ENCODE measurements at regions not wholly inside any gene's neighbourhood (a gene's known extent, or its start where the extent isn't known, plus 50 kb on each side); places are given as distances from the start of the nearest gene placed in this dataset.
"Not testable (repeated sequence)": the region's sequence is repeated elsewhere in the genome, so short reads cannot be mapped to it uniquely, and the experiment has no call there.

DNA sequence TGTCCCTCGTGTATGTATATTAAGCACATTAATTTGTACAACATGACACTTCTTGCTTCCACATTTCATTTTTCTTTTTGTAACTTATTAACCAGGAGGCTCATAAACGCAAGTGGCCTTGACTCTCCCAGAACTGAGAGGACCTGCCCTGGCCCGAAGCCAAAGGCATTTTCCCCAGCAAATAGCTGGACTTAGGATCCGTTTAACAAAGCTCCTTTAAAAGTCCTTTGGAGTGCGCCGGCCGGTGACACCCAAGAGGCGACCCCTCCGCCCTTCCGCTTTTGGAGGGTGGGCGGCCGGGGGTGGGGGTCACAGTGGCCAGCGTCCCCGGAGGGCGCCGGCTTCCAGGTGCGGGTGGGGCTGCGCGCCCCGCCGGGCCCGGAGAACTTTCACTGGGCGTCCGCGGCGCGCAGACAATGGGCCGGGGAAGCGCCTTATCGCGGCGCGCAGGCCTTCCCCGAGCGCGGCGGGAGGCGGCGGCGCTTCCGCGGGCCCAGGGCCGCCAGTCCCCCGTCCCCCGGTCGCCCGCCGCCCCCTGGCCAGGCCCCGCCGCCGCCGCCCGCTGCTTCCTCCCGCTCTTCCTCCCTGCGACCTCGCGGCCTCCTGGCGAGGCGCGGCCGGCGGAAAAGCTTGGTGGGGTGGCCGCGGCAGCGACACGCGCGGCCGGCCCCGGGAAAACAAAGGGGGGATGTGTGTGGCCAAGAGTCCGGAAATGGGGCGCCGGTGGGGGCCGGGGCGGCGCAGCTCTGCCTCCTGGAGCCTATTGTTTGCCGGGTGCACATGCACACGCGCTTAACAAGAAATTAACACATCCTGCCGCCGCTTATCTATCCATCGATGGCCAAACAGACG lies 613.4 kb downstream of the MCTP2 start:
- peak; percentile 81 for DNase-seq (ENCODE audit: low spot score)

GRCh38 chr15:94845390-94845716 lies 614.0 kb downstream of the MCTP2 start:
- DNase-seq (ENCODE audit: low spot score), result no peak

DNA sequence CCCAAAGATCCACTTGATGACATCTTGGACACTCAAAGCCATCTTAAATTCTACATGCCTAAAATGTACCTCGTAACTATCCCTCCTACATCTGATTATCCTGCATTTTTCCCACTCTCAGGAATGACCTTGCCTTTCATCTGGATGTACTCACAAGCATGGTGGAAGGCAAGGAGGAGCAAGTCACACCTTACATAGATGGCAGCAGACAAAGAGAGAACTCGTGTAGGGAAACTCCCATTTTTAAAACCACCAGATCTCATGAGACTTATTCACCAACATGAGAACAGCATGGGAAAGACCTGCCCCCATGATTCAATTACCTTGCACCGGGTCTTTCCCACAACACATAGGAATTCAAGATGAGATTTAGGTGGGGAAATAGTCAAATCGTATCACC lies 616.0 kb downstream of the MCTP2 start:
- no peak for DNase-seq (ENCODE audit: low spot score)

- DNase-seq (ENCODE audit: low spot score), result no peak
Observed at GRCh38 chr15:94848054-94848453, 616.7 kb downstream of the MCTP2 start.

DNA sequence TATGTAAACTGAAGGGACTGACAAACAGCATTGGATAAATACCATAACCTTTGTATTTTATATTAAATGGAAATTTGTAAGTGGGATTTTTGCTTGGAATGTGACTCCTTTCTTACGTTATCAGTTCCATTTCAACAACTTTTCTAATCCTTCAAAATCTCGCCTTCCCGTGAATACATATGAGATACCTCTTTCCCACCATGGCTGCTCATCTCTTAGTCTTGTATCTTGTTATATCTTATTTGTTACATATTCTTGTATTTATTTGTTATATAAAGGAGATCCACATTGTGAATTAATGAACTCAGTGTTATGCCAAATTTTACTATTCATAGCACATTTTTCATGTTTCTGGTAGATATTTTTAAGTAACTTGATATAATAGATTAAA lies 623.7 kb downstream of the MCTP2 start:
- DNase-seq (ENCODE audit: low spot score), result no peak

GRCh38 chr15:94855409-94856266 lies 624.3 kb downstream of the MCTP2 start:
- no peak for DNase-seq (ENCODE audit: low spot score)

DNA sequence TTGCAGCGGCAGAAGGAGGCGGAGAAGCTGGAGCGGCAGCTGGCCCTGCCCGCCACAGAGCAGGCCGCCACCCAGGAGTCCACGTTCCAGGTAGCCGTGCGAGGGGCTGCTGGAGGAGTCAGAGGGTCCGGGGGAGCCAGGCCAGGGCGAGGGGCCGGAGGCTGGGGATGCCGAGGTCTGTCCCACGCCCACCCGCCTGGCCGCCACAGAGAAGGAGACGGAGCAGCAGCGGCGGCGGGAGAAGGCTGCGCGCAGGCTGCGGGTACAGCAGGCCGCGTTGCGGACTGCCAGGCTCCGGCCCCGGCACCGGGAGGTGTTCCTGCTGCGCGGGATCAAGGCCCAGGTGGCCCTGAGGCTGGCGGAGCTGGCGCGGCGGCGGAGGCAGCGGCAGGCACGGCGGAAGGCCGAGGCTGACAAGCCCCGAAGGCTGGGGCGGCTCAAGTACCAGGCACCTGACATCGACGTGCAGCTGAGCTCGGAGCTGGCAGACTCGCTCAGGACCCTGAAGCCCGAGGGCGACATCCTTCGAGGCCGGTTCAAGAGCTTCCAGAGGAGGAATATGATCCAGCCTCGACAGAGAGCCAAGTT lies 625.0 kb downstream of the MCTP2 start:
- DNase-seq (ENCODE audit: low spot score), result no peak

DNA sequence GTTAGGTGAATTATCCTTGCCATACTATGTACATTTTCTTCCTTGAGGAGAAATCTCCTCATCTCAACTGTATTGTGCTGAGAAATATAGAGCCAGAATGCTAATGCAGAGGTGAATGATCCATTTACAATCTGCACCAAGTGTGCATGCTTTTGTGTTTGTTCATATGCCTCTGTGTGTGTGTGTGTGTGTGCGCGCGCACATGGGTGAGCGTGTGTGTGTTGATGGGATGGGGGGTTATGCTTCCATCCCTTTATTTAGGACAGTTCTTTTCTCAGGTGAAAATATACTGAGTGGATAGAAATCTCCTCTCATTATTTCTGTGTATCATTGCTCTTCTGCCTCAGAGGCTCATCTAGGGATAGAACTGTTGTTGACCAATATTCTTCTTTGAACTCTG lies 626.1 kb downstream of the MCTP2 start:
- DNase-seq (ENCODE audit: low spot score), result no peak

- DNase-seq (ENCODE audit: low spot score), result no peak
Observed at GRCh38 chr15:94858011-94858410, 626.6 kb downstream of the MCTP2 start.

- no peak for DNase-seq (ENCODE audit: low spot score)
Observed at GRCh38 chr15:94858449-94858848, 627.1 kb downstream of the MCTP2 start.

- no peak for DNase-seq (ENCODE audit: low spot score)
Observed at GRCh38 chr15:94858920-94859319, 627.6 kb downstream of the MCTP2 start.

DNA sequence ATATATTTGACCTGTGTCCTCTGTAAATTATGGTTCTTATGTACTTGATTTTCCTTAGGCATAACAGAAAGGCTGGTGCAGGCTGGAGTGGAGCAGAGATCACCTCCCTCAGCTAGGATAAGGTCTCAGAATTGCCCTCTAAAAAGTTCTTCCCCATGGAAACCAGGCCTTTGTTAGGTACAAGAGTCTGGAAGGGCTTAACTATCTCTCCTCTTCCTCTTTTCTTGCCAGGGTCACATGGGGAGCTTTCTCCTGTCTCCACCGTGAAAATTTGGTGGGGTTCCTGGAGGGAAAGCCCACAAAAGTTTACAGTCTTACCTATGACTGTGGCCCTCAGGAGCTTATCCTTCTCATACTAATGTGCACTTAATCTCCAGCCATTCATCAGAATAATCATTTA lies 633.2 kb downstream of the MCTP2 start:
- no peak for DNase-seq (ENCODE audit: low spot score)

DNA sequence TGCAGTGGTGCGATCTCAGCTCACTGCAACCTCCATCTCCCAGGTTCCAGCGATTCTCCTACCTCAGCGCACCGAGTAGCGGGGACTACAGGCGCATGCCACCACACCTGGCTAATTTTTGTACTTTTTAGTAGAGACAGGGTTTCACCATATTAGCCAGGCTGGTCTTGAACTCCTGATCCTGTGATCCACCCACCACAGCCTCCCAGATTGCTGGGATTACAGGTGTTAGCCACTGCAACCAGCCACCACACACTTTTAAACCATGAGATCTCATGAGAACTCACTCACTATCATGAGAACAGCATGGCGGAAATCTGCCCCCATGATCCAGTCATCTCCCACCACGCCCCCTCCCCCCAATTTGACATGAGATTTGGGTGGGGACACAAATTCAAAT lies 636.9 kb downstream of the MCTP2 start:
- not testable (repeated sequence) for DNase-seq (ENCODE audit: low spot score)

- no peak for DNase-seq (ENCODE audit: low spot score)
Observed at GRCh38 chr15:94875550-94875949, 644.2 kb downstream of the MCTP2 start.

DNA sequence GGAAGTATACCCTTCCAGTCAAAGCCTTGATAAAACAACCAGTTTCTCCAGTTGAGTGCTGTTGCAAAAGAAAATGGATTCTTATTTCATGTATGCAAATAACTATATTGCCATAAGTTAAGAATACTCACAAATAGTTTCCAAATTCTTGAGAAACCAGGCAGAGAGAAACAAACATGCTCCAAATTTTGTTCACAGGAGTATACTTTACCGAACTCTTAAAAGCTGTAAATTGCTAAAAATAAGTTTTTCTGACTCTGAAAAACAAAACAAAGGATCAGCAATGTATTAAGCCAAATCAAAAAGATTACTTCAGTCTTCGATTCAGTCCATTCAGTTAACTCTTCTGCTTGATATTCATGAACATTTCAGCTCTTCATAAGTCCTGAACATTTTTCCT lies 646.5 kb downstream of the MCTP2 start:
- no peak for DNase-seq (ENCODE audit: low spot score)

- no peak for DNase-seq (ENCODE audit: low spot score)
Observed at GRCh38 chr15:94882071-94882712, 650.8 kb downstream of the MCTP2 start.

DNA sequence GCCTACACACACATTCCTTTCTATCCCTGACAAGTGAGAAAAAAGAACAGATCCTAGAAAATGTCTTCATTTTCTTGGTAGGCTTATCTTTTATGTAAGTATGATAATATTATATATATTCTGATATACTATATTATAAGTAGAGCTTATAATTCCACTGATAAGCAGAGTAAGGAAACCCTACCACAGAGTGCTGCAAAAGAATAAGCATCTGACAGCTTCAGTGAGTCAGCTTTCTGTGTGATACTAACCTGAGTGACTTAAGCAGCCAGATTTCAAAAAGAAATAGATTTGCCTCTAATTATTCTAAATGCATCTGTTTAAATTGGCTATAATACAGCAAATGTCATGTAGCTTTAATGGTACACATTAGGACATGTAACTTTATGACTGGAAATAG lies 656.0 kb downstream of the MCTP2 start:
- DNase-seq (ENCODE audit: low spot score), result no peak

GRCh38 chr15:94889153-94889552 lies 657.8 kb downstream of the MCTP2 start:
- DNase-seq (ENCODE audit: low spot score), result no peak

DNA sequence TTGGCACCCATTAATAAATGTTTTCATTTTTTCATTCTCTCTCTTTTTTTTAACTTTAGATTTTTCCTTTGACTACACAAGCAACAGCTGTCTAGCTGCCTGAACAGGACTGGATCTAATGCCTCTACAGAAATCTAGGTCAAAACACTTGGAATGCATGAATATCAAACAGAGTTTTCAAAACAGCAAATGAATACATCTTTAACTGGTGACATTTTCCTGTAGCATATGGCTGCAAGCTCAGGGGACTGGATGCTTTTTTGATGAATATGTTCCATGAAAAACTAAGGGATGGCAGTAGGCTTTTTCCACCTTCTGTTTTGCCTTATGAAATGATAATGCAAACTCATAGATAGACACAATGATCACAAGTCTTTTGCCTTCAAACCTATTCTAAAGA lies 661.7 kb downstream of the MCTP2 start:
- DNase-seq (ENCODE audit: low spot score), result no peak

DNA sequence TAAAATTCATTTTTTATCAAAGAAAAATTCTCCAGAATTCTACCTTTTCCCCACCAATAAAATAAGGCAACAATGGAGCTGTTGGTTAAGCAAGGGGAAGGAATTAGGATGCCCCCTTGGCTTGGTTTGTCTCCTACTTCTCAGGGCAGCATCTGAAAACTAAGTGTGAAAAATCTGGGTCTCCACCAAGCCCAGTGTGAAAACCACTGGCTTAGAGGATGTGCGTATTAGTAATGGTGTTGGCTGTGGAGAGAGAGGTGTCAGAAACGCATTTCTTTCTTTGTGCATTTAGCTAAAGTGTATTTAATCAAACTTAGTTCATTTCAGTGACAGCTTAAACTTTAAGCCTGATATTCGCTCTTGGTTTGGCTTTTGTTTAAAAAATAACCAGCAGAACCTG lies 662.7 kb downstream of the MCTP2 start:
- no peak for DNase-seq (ENCODE audit: low spot score)

DNA sequence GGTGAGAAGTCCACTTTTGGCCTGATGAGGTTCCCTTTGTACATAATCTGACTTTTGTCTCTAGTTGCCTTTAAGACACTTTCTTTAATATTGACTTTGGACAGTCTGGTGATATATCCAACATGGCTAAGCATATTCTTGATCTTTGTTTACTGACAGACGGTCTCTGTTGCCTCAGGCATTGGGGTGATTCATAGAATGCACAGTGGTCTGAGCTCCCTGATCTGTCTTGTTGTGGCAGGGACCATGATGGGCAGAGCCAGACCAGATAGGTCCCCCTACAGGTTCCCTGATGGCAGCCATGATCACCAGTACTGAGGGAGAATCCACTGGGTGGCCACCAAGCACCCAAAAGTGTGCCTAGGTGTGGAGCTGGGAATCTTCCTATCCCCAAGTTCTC lies 678.1 kb downstream of the MCTP2 start:
- DNase-seq (ENCODE audit: low spot score), result no peak

- no peak for DNase-seq (ENCODE audit: low spot score)
Observed at GRCh38 chr15:94910166-94910565, 678.8 kb downstream of the MCTP2 start.

- no peak for DNase-seq (ENCODE audit: low spot score)
Observed at GRCh38 chr15:94912760-94913159, 681.4 kb downstream of the MCTP2 start.
